ENCODE measurements at regions not wholly inside any gene's neighbourhood (a gene's known extent, or its start where the extent isn't known, plus 50 kb on each side); places are given as distances from the start of the nearest gene placed in this dataset.

DNA sequence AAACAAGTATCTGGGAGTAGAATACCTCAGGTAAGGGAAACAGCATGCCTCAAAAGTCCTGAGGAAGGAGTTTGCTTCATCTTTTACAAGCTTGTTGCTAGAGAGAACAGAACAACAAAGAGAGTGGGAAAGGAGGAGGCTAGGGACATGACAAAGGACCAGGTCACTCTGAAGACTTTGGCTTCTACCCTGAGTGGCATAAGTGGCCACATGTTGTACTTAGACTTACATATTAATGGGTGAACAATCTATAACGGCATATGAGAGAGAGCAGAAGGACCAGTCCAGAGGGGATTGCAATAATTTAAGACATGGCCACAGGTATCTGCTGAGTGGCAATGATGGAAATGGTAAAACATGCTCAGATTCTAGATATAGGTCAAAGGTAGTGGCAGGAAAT lies 668.3 kb upstream of the ADGRB3 start:
- CTCF ChIA-PET: no interaction called here
- TF ChIP-seq ZNF426 (tag by site-specific recombination; IDR thresholded peaks at IDR 0.05) (no peak), ZNF311 (tag by site-specific recombination; IDR thresholded peaks at IDR 0.05; ENCODE audit: borderline replicate concordance) (no peak), ZNF561 (tag by site-specific recombination; IDR thresholded peaks at IDR 0.05; ENCODE audit: borderline replicate concordance) (no peak), GLI4 (tag by site-specific recombination; IDR thresholded peaks at IDR 0.05) (no peak), SCRT1 (tag by site-specific recombination; IDR thresholded peaks at IDR 0.05; ENCODE audit: borderline replicate concordance) (no peak), ZFHX2 (tag by site-specific recombination; conservative IDR thresholded peaks at IDR 0.05) (no peak), HOXC10 (CRISPR knock-in tag; IDR thresholded peaks at IDR 0.05) (no peak), ZNF121 (tag by site-specific recombination; IDR thresholded peaks at IDR 0.05) (no peak), PRDM1 (tag by site-specific recombination; IDR thresholded peaks at IDR 0.05) (no peak), KLF16 (tag by site-specific recombination; IDR thresholded peaks at IDR 0.05) (no peak), ZNF670 (tag by site-specific recombination; IDR thresholded peaks at IDR 0.05; ENCODE audit: low read depth) (no peak), ZFP69B (tag by site-specific recombination; IDR thresholded peaks at IDR 0.05) (no peak), ZNF555 (tag by site-specific recombination; conservative IDR thresholded peaks at IDR 0.05) (no peak)
- TF ChIP-seq, protein P1, sequence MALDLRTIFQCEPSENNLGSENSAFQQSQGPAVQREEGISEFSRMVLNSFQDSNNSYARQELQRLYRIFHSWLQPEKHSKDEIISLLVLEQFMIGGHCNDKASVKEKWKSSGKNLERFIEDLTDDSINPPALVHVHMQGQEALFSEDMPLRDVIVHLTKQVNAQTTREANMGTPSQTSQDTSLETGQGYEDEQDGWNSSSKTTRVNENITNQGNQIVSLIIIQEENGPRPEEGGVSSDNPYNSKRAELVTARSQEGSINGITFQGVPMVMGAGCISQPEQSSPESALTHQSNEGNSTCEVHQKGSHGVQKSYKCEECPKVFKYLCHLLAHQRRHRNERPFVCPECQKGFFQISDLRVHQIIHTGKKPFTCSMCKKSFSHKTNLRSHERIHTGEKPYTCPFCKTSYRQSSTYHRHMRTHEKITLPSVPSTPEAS (tag by site-specific recombination; IDR thresholded peaks at IDR 0.05): no peak
- TF ChIP-seq, protein P2, sequence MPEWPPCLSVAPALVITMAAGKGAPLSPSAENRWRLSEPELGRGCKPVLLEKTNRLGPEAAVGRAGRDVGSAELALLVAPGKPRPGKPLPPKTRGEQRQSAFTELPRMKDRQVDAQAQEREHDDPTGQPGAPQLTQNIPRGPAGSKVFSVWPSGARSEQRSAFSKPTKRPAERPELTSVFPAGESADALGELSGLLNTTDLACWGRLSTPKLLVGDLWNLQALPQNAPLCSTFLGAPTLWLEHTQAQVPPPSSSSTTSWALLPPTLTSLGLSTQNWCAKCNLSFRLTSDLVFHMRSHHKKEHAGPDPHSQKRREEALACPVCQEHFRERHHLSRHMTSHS (tag by site-specific recombination; IDR thresholded peaks at IDR 0.05): no peak
- TF ChIP-seq, protein P3, sequence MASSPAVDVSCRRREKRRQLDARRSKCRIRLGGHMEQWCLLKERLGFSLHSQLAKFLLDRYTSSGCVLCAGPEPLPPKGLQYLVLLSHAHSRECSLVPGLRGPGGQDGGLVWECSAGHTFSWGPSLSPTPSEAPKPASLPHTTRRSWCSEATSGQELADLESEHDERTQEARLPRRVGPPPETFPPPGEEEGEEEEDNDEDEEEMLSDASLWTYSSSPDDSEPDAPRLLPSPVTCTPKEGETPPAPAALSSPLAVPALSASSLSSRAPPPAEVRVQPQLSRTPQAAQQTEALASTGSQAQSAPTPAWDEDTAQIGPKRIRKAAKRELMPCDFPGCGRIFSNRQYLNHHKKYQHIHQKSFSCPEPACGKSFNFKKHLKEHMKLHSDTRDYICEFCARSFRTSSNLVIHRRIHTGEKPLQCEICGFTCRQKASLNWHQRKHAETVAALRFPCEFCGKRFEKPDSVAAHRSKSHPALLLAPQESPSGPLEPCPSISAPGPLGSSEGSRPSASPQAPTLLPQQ (tag by site-specific recombination; IDR thresholded peaks at IDR 0.05): no peak
- TF ChIP-seq, protein P4, sequence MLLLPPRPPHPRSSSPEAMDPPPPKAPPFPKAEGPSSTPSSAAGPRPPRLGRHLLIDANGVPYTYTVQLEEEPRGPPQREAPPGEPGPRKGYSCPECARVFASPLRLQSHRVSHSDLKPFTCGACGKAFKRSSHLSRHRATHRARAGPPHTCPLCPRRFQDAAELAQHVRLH (tag by site-specific recombination; IDR thresholded peaks at IDR 0.05): no peak
- TF ChIP-seq, protein P5, sequence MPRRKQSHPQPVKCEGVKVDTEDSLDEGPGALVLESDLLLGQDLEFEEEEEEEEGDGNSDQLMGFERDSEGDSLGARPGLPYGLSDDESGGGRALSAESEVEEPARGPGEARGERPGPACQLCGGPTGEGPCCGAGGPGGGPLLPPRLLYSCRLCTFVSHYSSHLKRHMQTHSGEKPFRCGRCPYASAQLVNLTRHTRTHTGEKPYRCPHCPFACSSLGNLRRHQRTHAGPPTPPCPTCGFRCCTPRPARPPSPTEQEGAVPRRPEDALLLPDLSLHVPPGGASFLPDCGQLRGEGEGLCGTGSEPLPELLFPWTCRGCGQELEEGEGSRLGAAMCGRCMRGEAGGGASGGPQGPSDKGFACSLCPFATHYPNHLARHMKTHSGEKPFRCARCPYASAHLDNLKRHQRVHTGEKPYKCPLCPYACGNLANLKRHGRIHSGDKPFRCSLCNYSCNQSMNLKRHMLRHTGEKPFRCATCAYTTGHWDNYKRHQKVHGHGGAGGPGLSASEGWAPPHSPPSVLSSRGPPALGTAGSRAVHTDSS (tag by site-specific recombination; IDR thresholded peaks at IDR 0.05): no peak
- TF ChIP-seq, protein P6, sequence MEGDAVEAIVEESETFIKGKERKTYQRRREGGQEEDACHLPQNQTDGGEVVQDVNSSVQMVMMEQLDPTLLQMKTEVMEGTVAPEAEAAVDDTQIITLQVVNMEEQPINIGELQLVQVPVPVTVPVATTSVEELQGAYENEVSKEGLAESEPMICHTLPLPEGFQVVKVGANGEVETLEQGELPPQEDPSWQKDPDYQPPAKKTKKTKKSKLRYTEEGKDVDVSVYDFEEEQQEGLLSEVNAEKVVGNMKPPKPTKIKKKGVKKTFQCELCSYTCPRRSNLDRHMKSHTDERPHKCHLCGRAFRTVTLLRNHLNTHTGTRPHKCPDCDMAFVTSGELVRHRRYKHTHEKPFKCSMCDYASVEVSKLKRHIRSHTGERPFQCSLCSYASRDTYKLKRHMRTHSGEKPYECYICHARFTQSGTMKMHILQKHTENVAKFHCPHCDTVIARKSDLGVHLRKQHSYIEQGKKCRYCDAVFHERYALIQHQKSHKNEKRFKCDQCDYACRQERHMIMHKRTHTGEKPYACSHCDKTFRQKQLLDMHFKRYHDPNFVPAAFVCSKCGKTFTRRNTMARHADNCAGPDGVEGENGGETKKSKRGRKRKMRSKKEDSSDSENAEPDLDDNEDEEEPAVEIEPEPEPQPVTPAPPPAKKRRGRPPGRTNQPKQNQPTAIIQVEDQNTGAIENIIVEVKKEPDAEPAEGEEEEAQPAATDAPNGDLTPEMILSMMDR (tag by site-specific recombination; IDR thresholded peaks at IDR 0.05): no peak
- TF ChIP-seq, protein P7, sequence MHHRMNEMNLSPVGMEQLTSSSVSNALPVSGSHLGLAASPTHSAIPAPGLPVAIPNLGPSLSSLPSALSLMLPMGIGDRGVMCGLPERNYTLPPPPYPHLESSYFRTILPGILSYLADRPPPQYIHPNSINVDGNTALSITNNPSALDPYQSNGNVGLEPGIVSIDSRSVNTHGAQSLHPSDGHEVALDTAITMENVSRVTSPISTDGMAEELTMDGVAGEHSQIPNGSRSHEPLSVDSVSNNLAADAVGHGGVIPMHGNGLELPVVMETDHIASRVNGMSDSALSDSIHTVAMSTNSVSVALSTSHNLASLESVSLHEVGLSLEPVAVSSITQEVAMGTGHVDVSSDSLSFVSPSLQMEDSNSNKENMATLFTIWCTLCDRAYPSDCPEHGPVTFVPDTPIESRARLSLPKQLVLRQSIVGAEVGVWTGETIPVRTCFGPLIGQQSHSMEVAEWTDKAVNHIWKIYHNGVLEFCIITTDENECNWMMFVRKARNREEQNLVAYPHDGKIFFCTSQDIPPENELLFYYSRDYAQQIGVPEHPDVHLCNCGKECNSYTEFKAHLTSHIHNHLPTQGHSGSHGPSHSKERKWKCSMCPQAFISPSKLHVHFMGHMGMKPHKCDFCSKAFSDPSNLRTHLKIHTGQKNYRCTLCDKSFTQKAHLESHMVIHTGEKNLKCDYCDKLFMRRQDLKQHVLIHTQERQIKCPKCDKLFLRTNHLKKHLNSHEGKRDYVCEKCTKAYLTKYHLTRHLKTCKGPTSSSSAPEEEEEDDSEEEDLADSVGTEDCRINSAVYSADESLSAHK (tag by site-specific recombination; IDR thresholded peaks at IDR 0.05): no peak
- Histone ChIP-seq H3K4me1 (ENCODE audit: control insufficient read depth, insufficient read depth, low read length) (no peaks in the 10 kb centered on the region), H3K27ac (ENCODE audit: extremely low read depth, low read depth, low read length) (no peak overlapping the region), H3K9me3 (ENCODE audit: control insufficient read depth, insufficient read depth, low read depth, low read length) (no peaks in the 10 kb centered on the region), H3K4me3 (ENCODE audit: low read depth, low read length) (no peak overlapping the region), H3K36me3 (ENCODE audit: control insufficient read depth in 2 of 2, insufficient read depth in 1 of 2, low read length in 2 of 2) (no peaks in the 10 kb centered on the region)
- POLR2A ChIA-PET: no interaction called here

Measured in HEK293 (cell line).